SK-N-SH treated with all-trans-retinoic acid at 6 μM for 48 hours (cell line): ENCODE measurements at regions not wholly inside any gene's neighbourhood (a gene's known extent, or its start where the extent isn't known, plus 50 kb on each side); places are given as distances from the start of the nearest gene placed in this dataset.

Experiments used
- ATAC-seq: fragments of 200-7000 bp; cut with Tn5 transposase; 3 replicates; pipeline ENCODE4 v1.9.1; 2020; ENCODE audit warnings: mild to moderate bottlenecking, moderate library complexity
- ARNTL ChIP-seq: fragments of 450-650 bp; formaldehyde crosslinking; IDR thresholded peaks from 2 replicates; pipeline ENCODE4 v1.5.0; 2020; ENCODE audit warnings: low read depth, mild to moderate bottlenecking, moderate library complexity, borderline replicate concordance
- BACH2 ChIP-seq: fragments of 250-450 bp; sonication (Bioruptor Pico); IDR thresholded peaks from 2 replicates; pipeline ENCODE4 v1.9.0; 2021; ENCODE audit warnings: mild to moderate bottlenecking, borderline replicate concordance
- CSDC2 ChIP-seq: fragments of 250-450 bp; sonication (Bioruptor Pico); IDR thresholded peaks from 2 replicates; pipeline ENCODE4 v1.5.0; 2020; ENCODE audit warnings: mild to moderate bottlenecking, moderate library complexity
- CSRNP3 ChIP-seq: fragments of 250-450 bp; sonication (Bioruptor Pico); IDR thresholded peaks from 2 replicates; pipeline ENCODE4 v1.5.1; 2021; ENCODE audit warnings: mild to moderate bottlenecking, moderate library complexity
- ESRRG ChIP-seq: fragments of 250-450 bp; sonication (Bioruptor Pico); IDR thresholded peaks from 2 replicates; pipeline ENCODE4 v1.6.1; 2021; ENCODE audit warnings: mild to moderate bottlenecking
- ISL1 ChIP-seq: fragments of 250-450 bp; sonication (Bioruptor Pico); IDR thresholded peaks from 2 replicates; pipeline ENCODE4 v2.1.2; 2022; ENCODE audit warnings: mild to moderate bottlenecking, moderate library complexity
- OSR1 ChIP-seq: fragments of 250-450 bp; sonication (Bioruptor Pico); IDR thresholded peaks from 2 replicates; pipeline ENCODE4 v1.8.0; 2022; ENCODE audit warnings: moderate library complexity, mild to moderate bottlenecking, inconsistent platforms
- PATZ1 ChIP-seq: fragments of 250-450 bp; sonication (Bioruptor Pico); IDR thresholded peaks from 2 replicates; pipeline ENCODE4 v1.8.0; 2020; ENCODE audit warnings: mild to moderate bottlenecking, moderate library complexity, borderline replicate concordance
- PPARA ChIP-seq: fragments of 250-450 bp; sonication (Bioruptor Pico); IDR thresholded peaks from 2 replicates; pipeline ENCODE4 v1.5.0; 2020; ENCODE audit warnings: mild to moderate bottlenecking, borderline replicate concordance
- RARB ChIP-seq: fragments of 250-450 bp; sonication (Bioruptor Pico); IDR thresholded peaks from 2 replicates; pipeline ENCODE4 v1.8.0; 2021; ENCODE audit warnings: mild to moderate bottlenecking, moderate library complexity
- SNAI2 ChIP-seq: fragments of 250-450 bp; sonication (Bioruptor Pico); IDR thresholded peaks from 2 replicates; pipeline ENCODE4 v1.5.0; 2020; ENCODE audit warnings: mild to moderate bottlenecking, moderate library complexity
- TCF4 ChIP-seq: fragments of 250-450 bp; sonication (Bioruptor Pico); IDR thresholded peaks from 2 replicates; pipeline ENCODE4 v1.8.0; 2021; ENCODE audit warnings: mild to moderate bottlenecking, moderate library complexity, borderline replicate concordance
- TOX ChIP-seq: fragments of 250-450 bp; sonication (Bioruptor Pico); IDR thresholded peaks from 2 replicates; pipeline ENCODE4 v1.8.0; 2021; ENCODE audit warnings: mild to moderate bottlenecking, moderate library complexity, borderline replicate concordance
- TSHZ2 ChIP-seq: fragments of 250-450 bp; sonication (Bioruptor Pico); IDR thresholded peaks from 2 replicates; pipeline ENCODE4 v1.5.0; 2020; ENCODE audit warnings: mild to moderate bottlenecking, moderate library complexity
- ZC3H10 ChIP-seq: fragments of 250-450 bp; sonication (Bioruptor Pico); IDR thresholded peaks from 2 replicates; pipeline ENCODE4 v1.5.1; 2021; ENCODE audit warnings: mild to moderate bottlenecking, moderate library complexity
- ZFP3 ChIP-seq: fragments of 250-450 bp; sonication (Bioruptor Pico); IDR thresholded peaks from 2 replicates; pipeline ENCODE4 v1.5.0; 2020; ENCODE audit warnings: mild to moderate bottlenecking, moderate library complexity
- ZFP30 ChIP-seq: fragments of 450-650 bp; formaldehyde crosslinking; IDR thresholded peaks from 2 replicates; pipeline ENCODE4 v1.5.0; 2022; ENCODE audit warnings: mild to moderate bottlenecking, moderate library complexity
- ZNF565 ChIP-seq: fragments of 450-650 bp; formaldehyde crosslinking; conservative IDR thresholded peaks from 2 replicates; pipeline ENCODE4 v1.5.0; 2020; ENCODE audit warnings: low read depth, mild to moderate bottlenecking, moderate library complexity
- ZNF70 ChIP-seq: fragments of 450-650 bp; formaldehyde crosslinking; IDR thresholded peaks from 2 replicates; pipeline ENCODE4 v1.5.0; 2020; ENCODE audit warnings: mild to moderate bottlenecking, moderate library complexity
- ZNF8 ChIP-seq: fragments of 450-650 bp; formaldehyde crosslinking; IDR thresholded peaks from 2 replicates; pipeline ENCODE4 v1.5.0; 2020; ENCODE audit warnings: mild to moderate bottlenecking, moderate library complexity
- TF ChIP-seq, protein P1 (sequence below): fragments of 250-450 bp; sonication (Bioruptor Pico); IDR thresholded peaks from 2 replicates; pipeline ENCODE4 v1.8.0; 2021; ENCODE audit warnings: low read depth, mild to moderate bottlenecking, moderate library complexity, borderline replicate concordance

- ATAC-seq: no peak
- TF ChIP-seq, protein P1, sequence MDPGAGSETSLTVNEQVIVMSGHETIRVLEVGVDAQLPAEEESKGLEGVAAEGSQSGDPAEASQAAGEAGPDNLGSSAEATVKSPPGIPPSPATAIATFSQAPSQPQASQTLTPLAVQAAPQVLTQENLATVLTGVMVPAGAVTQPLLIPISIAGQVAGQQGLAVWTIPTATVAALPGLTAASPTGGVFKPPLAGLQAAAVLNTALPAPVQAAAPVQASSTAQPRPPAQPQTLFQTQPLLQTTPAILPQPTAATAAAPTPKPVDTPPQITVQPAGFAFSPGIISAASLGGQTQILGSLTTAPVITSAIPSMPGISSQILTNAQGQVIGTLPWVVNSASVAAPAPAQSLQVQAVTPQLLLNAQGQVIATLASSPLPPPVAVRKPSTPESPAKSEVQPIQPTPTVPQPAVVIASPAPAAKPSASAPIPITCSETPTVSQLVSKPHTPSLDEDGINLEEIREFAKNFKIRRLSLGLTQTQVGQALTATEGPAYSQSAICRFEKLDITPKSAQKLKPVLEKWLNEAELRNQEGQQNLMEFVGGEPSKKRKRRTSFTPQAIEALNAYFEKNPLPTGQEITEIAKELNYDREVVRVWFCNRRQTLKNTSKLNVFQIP (CRISPR knock-in tag): no peak
- TF ChIP-seq ISL1 (CRISPR knock-in tag) (no peak), BACH2 (CRISPR knock-in tag) (no peak), ZC3H10 (CRISPR knock-in tag) (no peak), ZNF8 (CRISPR knock-in tag) (no peak), ZNF70 (CRISPR knock-in tag) (no peak), TCF4 (CRISPR knock-in tag) (no peak)
Measured at GRCh38 chr3:72080800-72081199, 295.9 kb upstream of the PROK2 start.

DNA sequence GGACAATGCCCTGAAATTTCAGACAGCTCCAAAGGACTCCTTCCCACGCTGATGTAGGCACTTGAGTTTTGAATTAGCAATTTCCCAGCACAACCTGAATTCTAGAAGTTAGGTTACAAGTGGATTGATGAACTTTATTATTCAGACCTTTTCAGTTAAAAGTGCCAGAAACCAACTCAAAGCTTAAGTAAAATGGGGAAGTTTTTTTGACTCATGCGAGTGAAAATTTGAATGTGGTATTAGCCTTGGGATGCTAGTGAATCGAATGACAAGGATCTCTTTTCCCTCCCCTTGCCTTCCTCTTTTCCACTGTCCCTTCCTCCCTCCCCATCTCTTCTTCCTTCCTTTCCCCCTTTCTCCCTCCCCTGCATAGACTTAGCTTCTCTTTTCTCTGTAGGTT, 295.1 kb upstream of the PROK2 start:
- ATAC-seq: no peak

GRCh38 chr3:72079369-72079872, 294.5 kb upstream of the PROK2 start:
- no peak for TF ChIP-seq SNAI2 (CRISPR knock-in tag)
- TF ChIP-seq ZFP3: no peak
- no peak for TF ChIP-seq OSR1 (CRISPR knock-in tag)
- no peak for TF ChIP-seq ZNF8 (CRISPR knock-in tag)
- TF ChIP-seq, protein P1 (CRISPR knock-in tag): no peak
- TF ChIP-seq CSRNP3 (CRISPR knock-in tag): no peak
- no peak for TF ChIP-seq RARB (CRISPR knock-in tag)
- no peak for TF ChIP-seq ZNF565 (CRISPR knock-in tag)
- TF ChIP-seq TSHZ2 (CRISPR knock-in tag): no peak
- no peak for TF ChIP-seq TOX
- TF ChIP-seq PPARA (CRISPR knock-in tag): no peak
- TF ChIP-seq ZFP30 (CRISPR knock-in tag): no peak
- TF ChIP-seq CSDC2 (CRISPR knock-in tag): no peak
- no peak for TF ChIP-seq ARNTL
- no peak for ATAC-seq

More for the DNA sequence above, 295.1 kb upstream of the PROK2 start:
- TF ChIP-seq TOX (no peak), RARB (CRISPR knock-in tag) (no peak), ZNF8 (CRISPR knock-in tag) (no peak), ZNF70 (CRISPR knock-in tag) (no peak), PATZ1 (CRISPR knock-in tag) (no peak), SNAI2 (CRISPR knock-in tag) (no peak), ARNTL (no peak), ZNF565 (CRISPR knock-in tag) (no peak), CSDC2 (CRISPR knock-in tag) (no peak), ESRRG (CRISPR knock-in tag) (no peak), CSRNP3 (CRISPR knock-in tag) (no peak), OSR1 (CRISPR knock-in tag) (no peak), PPARA (CRISPR knock-in tag) (no peak), ZFP3 (no peak)
